GM12872 (cell line): ENCODE measurements at regions not wholly inside any gene's neighbourhood (a gene's known extent, or its start where the extent isn't known, plus 50 kb on each side); places are given as distances from the start of the nearest gene placed in this dataset.

ENCODE experiments used
- TF ChIP-seq, protein P1 (sequence below): IDR thresholded peaks from 3 replicates; pipeline ENCODE4 v1.5.1; 2011; ENCODE audit warnings: low read depth, mild to moderate bottlenecking, low read length, moderate library complexity; ENCODE audit not compliant: insufficient read depth

DNA sequence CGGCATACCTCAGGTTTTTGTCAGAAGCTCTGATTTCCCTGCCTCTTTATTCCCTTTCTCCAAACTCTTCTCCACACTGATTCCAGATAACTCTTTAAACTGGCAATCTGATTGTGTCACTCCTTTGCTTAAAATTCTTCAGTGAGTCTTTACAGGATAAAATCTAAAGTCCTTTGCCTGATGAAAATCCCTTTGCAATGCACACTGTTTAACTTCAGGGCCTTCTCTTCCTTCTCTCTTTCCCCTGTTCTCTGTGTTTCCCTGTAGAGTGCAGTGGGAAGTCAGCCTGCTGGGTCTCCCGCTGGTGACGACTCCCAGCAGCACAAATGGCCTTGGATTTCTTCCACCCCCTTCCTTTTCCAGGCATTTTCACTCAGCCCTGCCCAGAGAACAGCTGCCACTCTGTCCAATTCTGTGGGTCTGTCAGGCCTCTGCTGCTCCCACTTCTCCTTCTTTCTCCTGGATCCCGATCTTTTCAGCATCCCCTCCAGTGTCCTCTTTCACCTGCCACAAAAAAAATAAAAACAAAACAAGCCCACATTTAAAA, 189.9 kb upstream of the NWD2 start:
- TF ChIP-seq, protein P1, sequence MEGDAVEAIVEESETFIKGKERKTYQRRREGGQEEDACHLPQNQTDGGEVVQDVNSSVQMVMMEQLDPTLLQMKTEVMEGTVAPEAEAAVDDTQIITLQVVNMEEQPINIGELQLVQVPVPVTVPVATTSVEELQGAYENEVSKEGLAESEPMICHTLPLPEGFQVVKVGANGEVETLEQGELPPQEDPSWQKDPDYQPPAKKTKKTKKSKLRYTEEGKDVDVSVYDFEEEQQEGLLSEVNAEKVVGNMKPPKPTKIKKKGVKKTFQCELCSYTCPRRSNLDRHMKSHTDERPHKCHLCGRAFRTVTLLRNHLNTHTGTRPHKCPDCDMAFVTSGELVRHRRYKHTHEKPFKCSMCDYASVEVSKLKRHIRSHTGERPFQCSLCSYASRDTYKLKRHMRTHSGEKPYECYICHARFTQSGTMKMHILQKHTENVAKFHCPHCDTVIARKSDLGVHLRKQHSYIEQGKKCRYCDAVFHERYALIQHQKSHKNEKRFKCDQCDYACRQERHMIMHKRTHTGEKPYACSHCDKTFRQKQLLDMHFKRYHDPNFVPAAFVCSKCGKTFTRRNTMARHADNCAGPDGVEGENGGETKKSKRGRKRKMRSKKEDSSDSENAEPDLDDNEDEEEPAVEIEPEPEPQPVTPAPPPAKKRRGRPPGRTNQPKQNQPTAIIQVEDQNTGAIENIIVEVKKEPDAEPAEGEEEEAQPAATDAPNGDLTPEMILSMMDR: no peak

- TF ChIP-seq, protein P1: no peak
Measured at GRCh38 chr4:37058826-37059225, 185.7 kb upstream of the NWD2 start.

GRCh38 chr4:37066159-37066558, 178.4 kb upstream of the NWD2 start:
- TF ChIP-seq, protein P1: no peak

DNA sequence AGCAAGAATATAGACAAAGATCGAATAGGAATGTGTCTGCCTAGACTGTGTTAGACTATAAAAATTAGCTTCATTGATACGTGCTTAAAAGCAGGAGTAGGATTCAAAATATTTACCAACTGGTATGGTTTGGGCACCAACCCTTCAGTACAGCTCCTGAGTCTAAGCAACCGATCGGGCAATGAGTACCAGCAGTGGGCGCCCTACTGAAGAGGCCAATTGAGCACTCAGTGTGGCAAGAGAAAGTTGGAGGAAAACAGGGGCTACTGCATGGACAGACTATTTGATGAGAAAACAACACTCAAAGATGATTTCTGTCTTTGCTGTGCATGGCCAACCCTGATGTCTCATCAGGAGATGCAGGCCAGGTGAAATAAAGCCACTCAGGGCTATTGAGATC, 176.0 kb upstream of the NWD2 start:
- TF ChIP-seq, protein P1: peak; percentile 53

DNA sequence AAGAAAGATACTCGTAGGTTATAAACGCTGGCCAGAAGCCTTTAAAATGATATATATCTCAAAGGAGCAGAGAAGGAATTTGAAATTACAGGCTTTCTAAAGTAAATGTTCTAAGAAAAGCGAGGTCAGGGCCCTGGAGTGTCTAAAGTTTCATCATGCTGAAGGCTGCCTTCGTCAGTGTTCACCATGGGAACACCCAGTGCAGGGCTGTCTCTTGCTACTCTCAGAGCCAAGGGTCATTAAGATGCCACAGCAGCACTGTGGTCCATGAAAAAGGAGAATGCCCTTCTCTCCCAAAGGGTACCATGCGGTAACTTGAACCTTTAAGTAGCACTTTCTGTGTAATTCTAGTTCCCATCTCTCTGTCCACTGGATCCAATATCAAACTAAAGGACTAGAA, 174.5 kb upstream of the NWD2 start:
- TF ChIP-seq, protein P1: no peak

- TF ChIP-seq, protein P1: no peak
Measured at GRCh38 chr4:37071576-37071975, 173.0 kb upstream of the NWD2 start.

DNA sequence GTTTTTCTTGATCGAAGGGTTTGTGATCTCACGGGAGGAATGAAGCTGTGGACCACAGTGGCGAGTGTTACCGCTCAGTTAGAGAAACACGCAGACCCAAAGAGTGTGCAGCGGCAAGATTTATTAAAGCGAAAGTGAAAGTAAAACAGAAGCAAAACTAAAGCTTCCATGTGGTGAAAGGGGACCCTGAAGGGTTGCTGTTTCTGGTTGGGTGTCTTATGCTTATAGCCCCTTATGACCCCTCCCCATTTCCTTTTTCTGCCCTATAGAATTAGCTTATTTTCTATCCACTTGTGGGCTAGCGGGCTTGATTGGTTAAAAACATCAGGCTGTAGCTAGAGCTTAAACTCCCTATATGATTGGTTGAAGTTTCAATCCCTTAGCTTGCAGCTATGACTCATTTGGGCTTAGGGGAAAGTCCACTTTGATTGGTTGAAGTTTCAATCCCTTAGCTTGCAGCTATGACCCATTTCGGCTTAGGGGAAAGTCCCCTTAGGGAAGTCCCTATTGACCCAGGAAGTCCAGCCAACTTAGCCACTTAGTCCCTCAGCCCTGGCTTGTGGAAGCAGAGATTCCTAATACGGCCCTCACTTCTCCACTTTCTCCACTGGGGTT, 171.2 kb upstream of the NWD2 start:
- TF ChIP-seq, protein P1: no peak
